Mesendoderm (in vitro differentiated cells): ENCODE measurements at regions not wholly inside any gene's neighbourhood (a gene's known extent, or its start where the extent isn't known, plus 50 kb on each side); places are given as distances from the start of the nearest gene placed in this dataset.

Experiments used
- DNase-seq: peaks from one replicate; pipeline ENCODE4 v3.0.0; 2013
- H2AK5ac ChIP-seq: 2 replicates; pipeline ENCODE4 v1.6.1; 2013; ENCODE audit warnings: low read length, inconsistent platforms
- H2BK120ac ChIP-seq: 2 replicates; pipeline ENCODE4 v1.6.1; 2013; ENCODE audit warnings: low read depth, mild to moderate bottlenecking, low read length, moderate library complexity, mixed read lengths
- H2BK15ac ChIP-seq: replicated peaks from 2 replicates; pipeline ENCODE4 v1.6.1; 2013; ENCODE audit warnings: low read depth, mild to moderate bottlenecking, moderate library complexity
- H2BK5ac ChIP-seq: 2 replicates; pipeline ENCODE4 v1.6.1; 2013; ENCODE audit warnings: low read length, inconsistent platforms
- H3K18ac ChIP-seq: 2 replicates; pipeline ENCODE4 v1.6.1; 2013; ENCODE audit warnings: mild to moderate bottlenecking, low read length, mixed read lengths
- H3K23ac ChIP-seq: one replicate; pipeline ENCODE4 v1.6.1; 2013; ENCODE audit warnings: low read length
- H3K27ac ChIP-seq: 2 replicates; pipeline ENCODE4 v1.5.1; 2013; ENCODE audit warnings: low read depth, mild to moderate bottlenecking, inconsistent platforms, low read length, moderate library complexity
- H3K27me3 ChIP-seq: 2 replicates; pipeline ENCODE4 v1.6.1; 2013; ENCODE audit warnings: low read length, control low read depth, mild to moderate bottlenecking, inconsistent platforms; ENCODE audit not compliant: insufficient read depth, poor library complexity
- H3K36me3 ChIP-seq: 2 replicates; pipeline ENCODE4 v1.6.1; 2013; ENCODE audit warnings: low read length, inconsistent platforms; ENCODE audit not compliant: control insufficient read depth, insufficient read depth
- H3K4ac ChIP-seq: one replicate; pipeline ENCODE4 v1.6.1; 2013; ENCODE audit warnings: low read depth, mild to moderate bottlenecking, low read length, moderate library complexity
- H3K4me1 ChIP-seq: 2 replicates; pipeline ENCODE4 v1.6.1; 2013; ENCODE audit warnings: low read depth, low read length, inconsistent platforms; ENCODE audit not compliant: control insufficient read depth
- H3K4me2 ChIP-seq: 2 replicates; pipeline ENCODE4 v1.6.1; 2013; ENCODE audit warnings: low read length
- H3K4me3 ChIP-seq: 2 replicates; pipeline ENCODE4 v1.5.1; 2013; ENCODE audit warnings: mild to moderate bottlenecking, low read length
- H3K56ac ChIP-seq: one replicate; pipeline ENCODE4 v1.6.1; 2013; ENCODE audit warnings: low read length
- H3K79me1 ChIP-seq: 2 replicates; pipeline ENCODE4 v1.6.1; 2013; ENCODE audit warnings: low read length, inconsistent platforms
- H3K79me2 ChIP-seq: 2 replicates; pipeline ENCODE4 v1.6.1; 2013; ENCODE audit warnings: mild to moderate bottlenecking, low read length; ENCODE audit not compliant: control insufficient read depth, insufficient read depth
- H3K9ac ChIP-seq: 2 replicates; pipeline ENCODE4 v1.6.1; 2013; ENCODE audit warnings: low read length, inconsistent platforms
- H4K5ac ChIP-seq: one replicate; pipeline ENCODE4 v1.6.1; 2013; ENCODE audit warnings: low read length
- H4K8ac ChIP-seq: one replicate; pipeline ENCODE4 v1.6.1; 2013; ENCODE audit warnings: low read depth, mild to moderate bottlenecking, control low read depth, low read length, moderate library complexity
- WGBS: extraction: QIAGEN DNeasy Blood & Tissue Kit; methylation state at CpG from one replicate; pipeline ENCODE4 v1.1.7; 2013; ENCODE audit warnings: low lambda C conversion rate, missing lambda C conversion rate; ENCODE audit not compliant: insufficient coverage; ENCODE audit errors: extremely low coverage; 5-methylcytosine and 5-hydroxymethylcytosine counted together

- H3K56ac ChIP-seq, result no peak overlapping the region
- no peak overlapping the region for H2AK5ac ChIP-seq
- no peak overlapping the region for H3K23ac ChIP-seq
- H3K9ac ChIP-seq, result no peak overlapping the region
- DNase-seq, result no peak
- no peaks in the 10 kb centered on the region for H3K79me1 ChIP-seq
- H4K5ac ChIP-seq, result no peak overlapping the region
- no peak overlapping the region for H2BK15ac ChIP-seq
- H2BK120ac ChIP-seq, result no peak overlapping the region
- H3K27me3 ChIP-seq, result no peaks in the 10 kb centered on the region
- no peak overlapping the region for H4K8ac ChIP-seq
- no peak overlapping the region for H3K27ac ChIP-seq
- WGBS, result no CpG with 5 or more reads among the region's 5 CpGs
- no peak overlapping the region for H3K18ac ChIP-seq
- H3K4ac ChIP-seq, result no peak overlapping the region
- H3K4me2 ChIP-seq, result no peak overlapping the region
- H3K4me1 ChIP-seq, result peaks cover 3% of the 10 kb centered on the region
- H3K4me3 ChIP-seq, result no peak overlapping the region
- no peaks in the 10 kb centered on the region for H3K36me3 ChIP-seq
- H3K79me2 ChIP-seq, result no peaks in the 10 kb centered on the region
- no peak overlapping the region for H2BK5ac ChIP-seq
Measured at GRCh38 chr3:159080256-159080655, 278.4 kb downstream of the MFSD1 start.

DNA sequence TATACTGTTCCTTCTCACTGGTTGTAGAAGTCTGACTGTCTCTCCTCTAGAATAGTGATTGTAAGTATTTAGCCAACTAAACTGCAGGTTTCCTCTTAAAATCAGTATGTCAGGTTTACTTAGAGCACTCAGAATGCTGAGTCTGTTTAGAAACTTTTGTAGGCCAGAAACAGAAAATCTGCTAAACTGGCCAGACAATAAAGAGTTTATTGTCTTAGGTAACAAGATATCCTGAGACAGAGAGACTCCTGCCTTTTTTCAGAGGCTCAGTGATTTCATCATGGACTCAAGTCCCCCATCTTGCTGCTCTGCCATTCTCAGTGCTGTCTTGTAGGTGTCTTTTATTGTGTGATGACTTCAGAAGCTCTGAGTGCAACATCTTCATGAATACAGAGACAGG, 279.0 kb downstream of the MFSD1 start:
- H3K79me1 ChIP-seq, result no peaks in the 10 kb centered on the region
- no peak overlapping the region for H3K56ac ChIP-seq
- no peaks in the 10 kb centered on the region for H3K4me1 ChIP-seq
- H4K8ac ChIP-seq, result no peak overlapping the region
- H3K79me2 ChIP-seq, result no peaks in the 10 kb centered on the region
- no peak overlapping the region for H2BK5ac ChIP-seq
- H3K4me3 ChIP-seq, result no peak overlapping the region
- H3K36me3 ChIP-seq, result no peaks in the 10 kb centered on the region
- H3K23ac ChIP-seq, result no peak overlapping the region
- no peak overlapping the region for H2BK120ac ChIP-seq
- H3K18ac ChIP-seq, result no peak overlapping the region
- no peak overlapping the region for H3K27ac ChIP-seq
- no peaks in the 10 kb centered on the region for H3K27me3 ChIP-seq
- no peak overlapping the region for H2AK5ac ChIP-seq
- no peak overlapping the region for H3K9ac ChIP-seq
- no peak overlapping the region for H3K4me2 ChIP-seq
- DNase-seq, result no peak
- H4K5ac ChIP-seq, result no peak overlapping the region
- H3K4ac ChIP-seq, result no peak overlapping the region
- H2BK15ac ChIP-seq, result no peak overlapping the region

DNA sequence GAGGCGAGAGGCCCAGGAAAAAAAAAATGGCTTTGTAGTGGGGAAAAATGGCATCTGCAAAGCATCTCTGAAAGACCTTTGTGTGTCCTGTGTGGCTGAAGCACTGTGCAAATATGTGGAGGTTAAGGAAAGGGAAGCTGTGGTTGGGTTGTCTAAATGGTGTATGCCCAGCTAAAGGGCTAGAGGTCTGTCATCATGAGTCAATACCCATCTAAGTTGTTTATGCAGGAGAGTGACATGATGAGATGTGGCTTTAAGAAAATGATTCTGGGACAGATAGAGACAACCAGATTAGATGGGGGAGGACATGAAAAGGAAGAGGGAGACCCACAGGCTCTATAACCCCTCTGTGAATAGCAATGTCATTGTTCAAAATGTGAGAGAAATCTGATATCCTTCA, 280.7 kb downstream of the MFSD1 start:
- H3K4ac ChIP-seq, result no peak overlapping the region
- no peak overlapping the region for H3K18ac ChIP-seq
- no peaks in the 10 kb centered on the region for H3K27me3 ChIP-seq
- no peaks in the 10 kb centered on the region for H3K4me1 ChIP-seq
- no peak overlapping the region for H4K8ac ChIP-seq
- DNase-seq, result no peak
- no peaks in the 10 kb centered on the region for H3K79me2 ChIP-seq
- H4K5ac ChIP-seq, result no peak overlapping the region
- H3K4me2 ChIP-seq, result no peak overlapping the region
- no peak overlapping the region for H3K9ac ChIP-seq
- H3K27ac ChIP-seq, result no peak overlapping the region
- no peak overlapping the region for H2AK5ac ChIP-seq
- no peak overlapping the region for H3K4me3 ChIP-seq
- H2BK15ac ChIP-seq, result no peak overlapping the region
- no peak overlapping the region for H3K56ac ChIP-seq
- H3K79me1 ChIP-seq, result no peaks in the 10 kb centered on the region
- H3K36me3 ChIP-seq, result no peaks in the 10 kb centered on the region
- H3K23ac ChIP-seq, result no peak overlapping the region
- no CpG with 5 or more reads among the region's 1 CpG for WGBS
- no peak overlapping the region for H2BK5ac ChIP-seq
- no peak overlapping the region for H2BK120ac ChIP-seq

GRCh38 chr3:159091936-159092335, 290.1 kb downstream of the MFSD1 start:
- no peaks in the 10 kb centered on the region for H3K79me2 ChIP-seq
- H3K36me3 ChIP-seq, result no peaks in the 10 kb centered on the region
- no peak for DNase-seq
- no peak overlapping the region for H3K4ac ChIP-seq
- H3K27ac ChIP-seq, result no peak overlapping the region
- no peak overlapping the region for H3K9ac ChIP-seq
- H3K79me1 ChIP-seq, result no peaks in the 10 kb centered on the region
- no peak overlapping the region for H3K4me2 ChIP-seq
- no peaks in the 10 kb centered on the region for H3K4me1 ChIP-seq
- H2AK5ac ChIP-seq, result no peak overlapping the region
- H3K56ac ChIP-seq, result no peak overlapping the region
- no peak overlapping the region for H2BK5ac ChIP-seq
- no peak overlapping the region for H3K18ac ChIP-seq
- H2BK120ac ChIP-seq, result no peak overlapping the region
- H4K8ac ChIP-seq, result no peak overlapping the region
- H3K23ac ChIP-seq, result no peak overlapping the region
- no peak overlapping the region for H3K4me3 ChIP-seq
- H4K5ac ChIP-seq, result no peak overlapping the region
- H3K27me3 ChIP-seq, result no peaks in the 10 kb centered on the region
- H2BK15ac ChIP-seq, result no peak overlapping the region

- H2BK15ac ChIP-seq, result no peak overlapping the region
- H3K79me2 ChIP-seq, result no peaks in the 10 kb centered on the region
- no peak overlapping the region for H4K8ac ChIP-seq
- no peaks in the 10 kb centered on the region for H3K79me1 ChIP-seq
- H2BK120ac ChIP-seq, result no peak overlapping the region
- H3K4me2 ChIP-seq, result no peak overlapping the region
- no peaks in the 10 kb centered on the region for H3K4me1 ChIP-seq
- DNase-seq, result no peak
- no peak overlapping the region for H2AK5ac ChIP-seq
- no peak overlapping the region for H3K4me3 ChIP-seq
- no peak overlapping the region for H3K56ac ChIP-seq
- no peaks in the 10 kb centered on the region for H3K27me3 ChIP-seq
- no peaks in the 10 kb centered on the region for H3K36me3 ChIP-seq
- H3K27ac ChIP-seq, result no peak overlapping the region
- no peak overlapping the region for H3K18ac ChIP-seq
- no peak overlapping the region for H3K23ac ChIP-seq
- H3K9ac ChIP-seq, result no peak overlapping the region
- no CpG with 5 or more reads among the region's 1 CpG for WGBS
- no peak overlapping the region for H2BK5ac ChIP-seq
- H4K5ac ChIP-seq, result no peak overlapping the region
- H3K4ac ChIP-seq, result no peak overlapping the region
Measured at GRCh38 chr3:159102001-159102400, 300.1 kb downstream of the MFSD1 start.

GRCh38 chr3:159112724-159113123, 310.9 kb downstream of the MFSD1 start:
- no peak overlapping the region for H3K23ac ChIP-seq
- no peak overlapping the region for H3K4me3 ChIP-seq
- no peak overlapping the region for H2AK5ac ChIP-seq
- H3K27me3 ChIP-seq, result no peaks in the 10 kb centered on the region
- no peaks in the 10 kb centered on the region for H3K36me3 ChIP-seq
- H3K56ac ChIP-seq, result no peak overlapping the region
- no peaks in the 10 kb centered on the region for H3K79me1 ChIP-seq
- no peak overlapping the region for H2BK120ac ChIP-seq
- H2BK5ac ChIP-seq, result no peak overlapping the region
- DNase-seq, result no peak
- H3K27ac ChIP-seq, result no peak overlapping the region
- no peak overlapping the region for H4K5ac ChIP-seq
- no peak overlapping the region for H3K4ac ChIP-seq
- H3K4me1 ChIP-seq, result no peaks in the 10 kb centered on the region
- no peak overlapping the region for H3K4me2 ChIP-seq
- no peak overlapping the region for H3K18ac ChIP-seq
- no peak overlapping the region for H4K8ac ChIP-seq
- H2BK15ac ChIP-seq, result no peak overlapping the region
- H3K79me2 ChIP-seq, result no peaks in the 10 kb centered on the region
- no peak overlapping the region for H3K9ac ChIP-seq
